A549 (cell line): ENCODE measurements at regions not wholly inside any gene's neighbourhood (a gene's known extent, or its start where the extent isn't known, plus 50 kb on each side); places are given as distances from the start of the nearest gene placed in this dataset.

Experiments used
- ATAC-seq, 2 experiments: fragments of 200-7000 bp in 1 of 2; fragments of >200 bp in 1 of 2; cut with Nextera tagmentation in 1 of 2; cut with Tn5 transposase in 1 of 2; 3 replicates each; pipeline versions ENCODE4 v1.8.0 to v1.9.1; 2018 to 2020; ENCODE audit warnings: mild to moderate bottlenecking in 1 of 2, moderate library complexity in 1 of 2
- CTCF ChIA-PET: fragments of 300-600 bp; sonication (Branson Sonifier 250); formaldehyde crosslinking; extraction: SDS; loops from one replicate; lab custom pipeline; 2021; ENCODE audit warnings: antibody characterized with exemption, inconsistent platforms; lab: Yijun Ruan, JAX
- POLR2A ChIA-PET: fragments of 350-600 bp; formaldehyde crosslinking; extraction: SDS; loops from one replicate; lab custom pipeline; 2021; ENCODE audit warnings: antibody characterized with exemption, inconsistent platforms; lab: Yijun Ruan, JAX
- DNase-seq, 2 experiments: peaks; one replicate each; pipeline versions ENCODE4 v3.0.0 to v3.0.0-alpha.2; 2011 to 2016; ENCODE audit warnings: low read depth in 1 of 2, low spot score in 1 of 2
- FAIRE-seq: peaks from 2 replicates; lab custom pipeline; 2011; peaks lifted over from hg19 to GRCh38; lab: Jason Lieb, UNC
- H3K27ac ChIP-seq, 2 experiments: fragments of >200 bp; sonication (Bioruptor Twin); formaldehyde crosslinking; 3 replicates each; pipeline ENCODE4 v1.5.1; 2016 to 2017
- H3K4me1 ChIP-seq: fragments of >200 bp; sonication (Bioruptor Twin); formaldehyde crosslinking; 3 replicates; pipeline ENCODE4 v1.6.1; 2016
- H3K4me2 ChIP-seq: fragments of >200 bp; sonication (Bioruptor Twin); formaldehyde crosslinking; 3 replicates; pipeline ENCODE4 v1.6.1; 2016
- H3K4me3 ChIP-seq: fragments of >200 bp; sonication (Bioruptor Twin); formaldehyde crosslinking; 3 replicates; pipeline ENCODE4 v1.5.1; 2016
- H3K9me3 ChIP-seq: fragments of >200 bp; sonication (Bioruptor Twin); formaldehyde crosslinking; 3 replicates; pipeline ENCODE4 v1.6.1; 2016
- ATOH8 ChIP-seq: fragments of 250-450 bp; sonication (Bioruptor Pico); IDR thresholded peaks from 2 replicates; pipeline ENCODE4 v1.5.0; 2020; ENCODE audit warnings: low read depth, mild to moderate bottlenecking, moderate library complexity
- BHLHE40 ChIP-seq: IDR thresholded peaks from 2 replicates; pipeline ENCODE4 v1.6.1; 2012; ENCODE audit warnings: low read depth, low read length, inconsistent platforms
- CBX2 ChIP-seq: fragments of 200-600 bp; sonication (generic); IDR thresholded peaks from 2 replicates; pipeline ENCODE4 v1.6.1; 2016; ENCODE audit warnings: low read depth, mild to moderate bottlenecking, borderline replicate concordance
- CEBPB ChIP-seq, 2 experiments: fragments of >200 bp in 1 of 2; sonication (Bioruptor Twin) in 1 of 2; formaldehyde crosslinking in 1 of 2; IDR thresholded peaks; 2 replicates each; pipeline ENCODE4 v1.6.1; 2012 to 2016
- CHD2 ChIP-seq: fragments of 150-350 bp; IDR thresholded peaks from 2 replicates; pipeline ENCODE4 v1.6.1; 2014; ENCODE audit warnings: low read length; ENCODE audit not compliant: partially characterized antibody
- CHD4 ChIP-seq: fragments of 200-600 bp; sonication (generic); IDR thresholded peaks from 2 replicates; pipeline ENCODE4 v1.6.1; 2016; ENCODE audit warnings: antibody characterized with exemption, mild to moderate bottlenecking, borderline replicate concordance
- FOSB ChIP-seq: fragments of 250-450 bp; sonication (Bioruptor Pico); IDR thresholded peaks from 2 replicates; pipeline ENCODE4 v1.5.0; 2020; ENCODE audit warnings: mild to moderate bottlenecking, moderate library complexity
- FOSL2 ChIP-seq, 2 experiments: fragments of 450-650 bp in 1 of 2; fragments of >200 bp in 1 of 2; sonication (Bioruptor Twin) in 1 of 2; formaldehyde crosslinking; IDR thresholded peaks; 2 replicates each; pipeline versions ENCODE4 v1.5.0 to v1.6.1; 2016 to 2020; ENCODE audit warnings: mild to moderate bottlenecking in 1 of 2, moderate library complexity in 1 of 2
- FOXS1 ChIP-seq: fragments of 250-450 bp; sonication (Bioruptor Pico); IDR thresholded peaks from 2 replicates; pipeline ENCODE4 v1.5.0; 2020; ENCODE audit warnings: mild to moderate bottlenecking, moderate library complexity
- HES2 ChIP-seq: fragments of >200 bp; sonication (Bioruptor Twin); formaldehyde crosslinking; IDR thresholded peaks from 2 replicates; pipeline ENCODE4 v1.6.1; 2016
- HEYL ChIP-seq: fragments of 250-450 bp; sonication (Bioruptor Pico); IDR thresholded peaks from 2 replicates; pipeline ENCODE4 v1.8.0; 2021; ENCODE audit warnings: mild to moderate bottlenecking, moderate library complexity
- HMGXB4 ChIP-seq: fragments of 250-450 bp; sonication (Bioruptor Pico); IDR thresholded peaks from 2 replicates; pipeline ENCODE4 v1.5.0; 2021; ENCODE audit warnings: mild to moderate bottlenecking, moderate library complexity, borderline replicate concordance
- HOXA7 ChIP-seq: fragments of 250-450 bp; sonication (Bioruptor Pico); IDR thresholded peaks from 2 replicates; pipeline ENCODE4 v1.5.0; 2020; ENCODE audit warnings: mild to moderate bottlenecking, moderate library complexity
- JUN ChIP-seq, 2 experiments: fragments of >200 bp; sonication (Bioruptor Twin); formaldehyde crosslinking; IDR thresholded peaks; 2 replicates in 1 of 2; 3 replicates in 1 of 2; pipeline ENCODE4 v1.6.1; 2016 to 2017
- MAFK ChIP-seq: fragments of 450-650 bp; IDR thresholded peaks from 2 replicates; pipeline ENCODE4 v1.6.1; 2014; ENCODE audit not compliant: partially characterized antibody
- MYC ChIP-seq: IDR thresholded peaks from 2 replicates; pipeline ENCODE4 v1.6.1; 2012; ENCODE audit warnings: mild to moderate bottlenecking, inconsistent platforms, low read length, improper control_type of control experiment, borderline replicate concordance
- NFE2L2 ChIP-seq: fragments of 150-350 bp; conservative IDR thresholded peaks from 2 replicates; pipeline ENCODE4 v1.6.1; 2014; ENCODE audit warnings: low read length
- NR3C1 ChIP-seq: fragments of >200 bp; sonication (Bioruptor Twin); formaldehyde crosslinking; IDR thresholded peaks from 3 replicates; pipeline ENCODE4 v1.6.1; 2017
- PHF8 ChIP-seq: fragments of 200-600 bp; sonication (generic); IDR thresholded peaks from 2 replicates; pipeline ENCODE4 v1.6.1; 2016; ENCODE audit warnings: low read depth, mild to moderate bottlenecking, antibody characterized with exemption, moderate library complexity, borderline replicate concordance
- POLR2A ChIP-seq: IDR thresholded peaks from 2 replicates; pipeline ENCODE4 v1.6.1; 2012; ENCODE audit warnings: mild to moderate bottlenecking, low read length
- RAD21 ChIP-seq, 2 experiments: fragments of >200 bp in 1 of 2; sonication (Bioruptor Twin) in 1 of 2; formaldehyde crosslinking in 1 of 2; IDR thresholded peaks in 1 of 2; conservative IDR thresholded peaks in 1 of 2; 2 replicates in 1 of 2; 3 replicates in 1 of 2; pipeline ENCODE4 v1.6.1; 2012 to 2018; ENCODE audit warnings: inconsistent platforms in 1 of 2
- RARB ChIP-seq: fragments of 250-450 bp; sonication (Bioruptor Pico); IDR thresholded peaks from 2 replicates; pipeline ENCODE4 v1.8.0; 2021; ENCODE audit warnings: mild to moderate bottlenecking, moderate library complexity
- RFX5 ChIP-seq: fragments of 450-650 bp; IDR thresholded peaks from 2 replicates; pipeline ENCODE4 v1.7.1; 2014; ENCODE audit warnings: antibody characterized with exemption, mild to moderate bottlenecking, moderate library complexity
- SREBF2 ChIP-seq: fragments of 450-650 bp; IDR thresholded peaks from 2 replicates; pipeline ENCODE4 v1.6.1; 2014; ENCODE audit warnings: mild to moderate bottlenecking, moderate library complexity
- ZFP36 ChIP-seq: fragments of 450-650 bp; IDR thresholded peaks from 2 replicates; pipeline ENCODE4 v1.6.1; 2014; ENCODE audit warnings: borderline replicate concordance; ENCODE audit not compliant: partially characterized antibody
- ZNF302 ChIP-seq: fragments of 250-450 bp; sonication (Bioruptor Pico); IDR thresholded peaks from 2 replicates; pipeline ENCODE4 v1.9.0; 2021; ENCODE audit warnings: inconsistent platforms, mild to moderate bottlenecking, moderate library complexity
- ZSCAN20 ChIP-seq: fragments of 250-450 bp; sonication (Bioruptor Pico); IDR thresholded peaks from 2 replicates; pipeline ENCODE4 v1.8.0; 2022; ENCODE audit warnings: mild to moderate bottlenecking, moderate library complexity
- WGBS: methylation state at CpG from one replicate; pipeline ENCODE4 v1.1.6; 2017; ENCODE audit errors: missing lambda C conversion rate; 5-methylcytosine and 5-hydroxymethylcytosine counted together

DNA sequence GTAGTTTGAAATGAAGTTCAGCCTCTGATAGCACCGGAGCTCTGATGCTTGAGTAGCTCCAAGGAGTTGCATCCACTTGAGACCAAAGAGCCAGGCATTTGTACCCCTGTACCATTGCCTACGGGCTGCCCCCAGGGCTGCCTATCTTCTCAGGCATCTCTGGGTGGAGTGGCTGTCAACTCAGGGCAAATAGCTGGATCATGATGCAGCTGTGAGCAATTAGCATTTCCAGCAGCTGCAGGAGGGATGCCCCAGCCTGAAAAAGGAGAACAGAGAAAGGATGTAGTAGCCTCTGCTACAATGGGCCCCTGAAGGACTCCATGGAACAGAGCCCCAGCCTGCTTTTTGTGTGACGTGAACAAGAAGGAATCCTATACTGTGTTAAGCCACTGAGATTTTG lies 492.6 kb downstream of the BCOR start (continued):
- TF ChIP-seq HMGXB4 (CRISPR knock-in tag) (no peak), RARB (CRISPR knock-in tag) (no peak), HOXA7 (CRISPR knock-in tag) (no peak), ZNF302 (CRISPR knock-in tag) (no peak)
- TF ChIP-seq, all 56 proteins: peak for 0

DNA sequence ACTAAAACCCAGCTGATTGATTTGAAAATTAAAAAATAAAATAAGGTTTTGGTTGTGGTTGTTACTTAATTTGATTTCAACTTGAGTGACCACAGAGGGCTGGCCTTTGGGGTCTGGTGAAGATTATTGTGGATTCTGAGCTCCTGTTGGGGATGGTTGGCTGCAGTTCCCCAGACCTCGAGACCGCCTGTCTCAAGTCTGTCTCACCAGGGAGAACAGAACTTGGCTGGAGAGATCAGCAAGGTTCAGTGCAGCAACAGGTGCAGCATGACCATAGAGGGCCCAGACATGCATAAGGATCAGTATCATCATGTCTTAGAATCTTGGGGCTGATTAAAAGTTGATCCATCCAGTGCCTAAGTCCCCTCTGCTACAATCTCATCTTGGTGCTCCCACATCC lies 491.9 kb downstream of the BCOR start:
- no peak overlapping the region for H3K4me3 ChIP-seq
- POLR2A ChIA-PET, result no interaction called here
- H3K27ac ChIP-seq, result no peak overlapping the region
- TF ChIP-seq PHF8 (no peak), CHD4 (no peak), ZSCAN20 (CRISPR knock-in tag) (no peak), CBX2 (no peak), NFE2L2 (no peak), CHD2 (no peak), FOSL2 (IDR thresholded peaks at IDR 0.05) (no peak), FOSL2 (CRISPR knock-in tag; IDR thresholded peaks at IDR 0.05) (no peak), POLR2A (no peak), BHLHE40 (no peak), JUN (IDR thresholded peaks at IDR 0.05) (no peak), HEYL (CRISPR knock-in tag) (no peak), NR3C1 (no peak)
- H3K4me1 ChIP-seq, result no peaks in the 10 kb centered on the region
- FAIRE-seq (no peak), ATAC-seq (no peak), DNase-seq (no peak)
- WGBS, result 0% methylated on average over 1 of the region's 2 CpGs
- H3K4me2 ChIP-seq, result no peak overlapping the region
- peaks cover 13% of the 10 kb centered on the region; the same call in 1 of the 3 replicates for H3K9me3 ChIP-seq
- CTCF ChIA-PET, result no interaction called here

GRCh38 chrX:39609941-39610340 lies 487.8 kb downstream of the BCOR start:
- FAIRE-seq (no peak), ATAC-seq (no peak), DNase-seq (no peak)
- ChIA-PET POLR2A (no interaction called here), CTCF (no interaction called here)
- H3K27ac ChIP-seq, result no peak overlapping the region
- H3K4me2 ChIP-seq, result no peak overlapping the region
- WGBS, result 73% methylated on average over 9 of the region's 9 CpGs
- peaks cover 8% of the 10 kb centered on the region; the same call in 1 of the 3 replicates for H3K4me1 ChIP-seq
- no peak for TF ChIP-seq PHF8
- no peak for TF ChIP-seq BHLHE40
- no peak for TF ChIP-seq CBX2
- TF ChIP-seq MYC, result no peak
- no peak for TF ChIP-seq FOSB (CRISPR knock-in tag)
- TF ChIP-seq ZFP36, result no peak
- no peak for TF ChIP-seq SREBF2
- TF ChIP-seq HES2, result no peak
- TF ChIP-seq MAFK, result no peak
- no peak for TF ChIP-seq ATOH8 (CRISPR knock-in tag)
- TF ChIP-seq RFX5, result no peak
- no peak for TF ChIP-seq RAD21 (conservative IDR thresholded peaks at IDR 0.05 in 1 of 2, IDR thresholded peaks at IDR 0.05 in 1 of 2)
- TF ChIP-seq JUN (IDR thresholded peaks at IDR 0.05), result no peak
- TF ChIP-seq CHD2, result no peak
- no peak for TF ChIP-seq CEBPB (IDR thresholded peaks at IDR 0.05)
- TF ChIP-seq FOXS1 (CRISPR knock-in tag), result no peak
- H3K9me3 ChIP-seq, result peaks cover 13% of the 10 kb centered on the region; the same call in 1 of the 3 replicates
- H3K4me3 ChIP-seq, result no peak overlapping the region
